HG03045 (cell line): ENCODE measurements at regions not wholly inside any gene's neighbourhood (a gene's known extent, or its start where the extent isn't known, plus 50 kb on each side); places are given as distances from the start of the nearest gene placed in this dataset.
A peak's percentile ranks its signal among the peaks of the same experiment; 100 is the strongest.

Source experiments
- ATAC-seq: cut with Tn5 transposase; IDR thresholded peaks from one replicate; pipeline ENCODE4 v1.9.1; 2021; ENCODE audit warnings: mild to moderate bottlenecking, moderate library complexity; ENCODE audit not compliant: unreplicated experiment

DNA sequence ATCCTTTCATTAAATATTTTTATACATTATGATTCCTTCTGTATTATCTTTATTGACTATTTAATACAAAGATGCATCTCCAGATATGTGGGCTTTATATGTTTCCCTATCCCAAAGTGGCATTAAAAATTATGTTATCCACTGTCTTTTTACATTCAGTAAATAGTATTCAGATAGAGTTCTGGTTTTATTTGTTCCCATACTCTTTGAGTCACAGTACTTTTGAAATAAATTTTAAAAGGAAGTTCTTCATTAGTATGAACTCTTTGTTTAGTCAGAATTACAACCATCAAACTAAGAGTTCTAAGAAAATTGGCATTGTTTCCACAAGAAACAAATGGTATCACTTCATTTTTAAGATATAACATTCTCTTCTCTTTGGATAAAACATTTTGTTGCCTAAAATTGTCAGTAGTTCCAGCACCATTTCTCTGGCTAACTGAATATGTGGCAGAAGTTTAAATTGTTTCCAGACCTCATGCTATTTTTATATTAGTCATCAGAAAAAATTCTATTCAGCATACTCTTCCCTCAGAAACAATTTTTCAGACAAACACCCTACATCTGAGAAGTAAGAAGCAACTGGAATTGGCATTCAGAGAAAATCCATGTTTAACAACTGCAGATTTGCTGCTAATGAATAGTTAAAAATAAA is 88.5 kb upstream of the COL5A2 start:
- ATAC-seq: no peak

DNA sequence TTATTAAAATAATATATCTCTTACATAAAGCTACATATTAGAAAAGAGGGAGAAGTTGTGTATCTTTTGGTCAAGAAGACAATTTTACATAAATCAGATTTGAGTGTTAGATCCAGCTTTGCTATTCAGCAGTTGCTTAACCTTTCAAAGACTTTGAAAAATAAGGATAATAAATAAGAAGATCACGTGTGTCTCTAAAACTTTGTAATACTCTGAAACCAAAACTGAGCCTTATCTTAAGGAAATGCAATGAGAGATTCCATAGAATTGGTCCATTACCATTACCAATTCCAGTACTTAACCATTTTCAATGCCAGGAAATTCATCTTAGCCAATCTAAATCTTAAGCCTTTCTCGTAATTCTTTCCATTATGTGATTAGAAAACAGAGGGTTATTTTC is 89.2 kb upstream of the COL5A2 start:
- no peak for ATAC-seq

DNA sequence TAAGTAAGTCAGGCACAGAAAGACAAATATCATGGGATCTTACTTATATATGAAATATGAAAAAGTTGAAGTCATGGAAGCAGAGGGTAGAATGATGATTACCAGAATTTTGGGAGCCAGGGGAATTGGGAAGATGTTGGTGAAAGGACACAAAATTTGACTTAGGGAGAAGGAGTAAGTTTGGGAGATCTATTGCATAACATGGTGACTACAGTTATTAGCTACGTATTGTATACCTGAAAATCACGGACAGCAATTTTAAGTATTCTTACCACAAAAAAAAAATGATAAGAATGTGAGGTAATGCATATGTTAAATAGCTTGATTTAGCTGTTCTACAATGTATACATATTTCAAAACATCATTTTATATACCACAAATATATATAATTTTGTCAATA is 94.2 kb upstream of the COL5A2 start:
- no peak for ATAC-seq

DNA sequence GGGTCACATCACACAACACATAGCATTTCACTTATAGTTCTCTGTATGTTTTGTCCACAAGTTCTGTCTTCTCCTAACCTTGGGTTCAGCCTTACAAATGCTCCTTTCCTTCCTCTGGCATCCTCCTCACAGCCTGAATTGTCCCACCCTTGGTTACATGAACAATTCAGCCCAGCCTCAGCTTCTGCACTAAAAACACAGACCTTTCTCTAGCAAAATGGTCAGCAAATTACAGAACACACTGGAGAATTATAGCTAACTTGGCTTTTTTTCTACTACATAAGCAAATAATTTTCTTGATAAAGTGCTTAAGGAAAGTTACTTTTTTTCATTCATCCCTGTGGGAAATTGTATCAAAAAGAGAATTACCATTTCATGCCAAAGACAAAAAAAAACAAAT is 94.8 kb upstream of the COL5A2 start:
- ATAC-seq: no peak

DNA sequence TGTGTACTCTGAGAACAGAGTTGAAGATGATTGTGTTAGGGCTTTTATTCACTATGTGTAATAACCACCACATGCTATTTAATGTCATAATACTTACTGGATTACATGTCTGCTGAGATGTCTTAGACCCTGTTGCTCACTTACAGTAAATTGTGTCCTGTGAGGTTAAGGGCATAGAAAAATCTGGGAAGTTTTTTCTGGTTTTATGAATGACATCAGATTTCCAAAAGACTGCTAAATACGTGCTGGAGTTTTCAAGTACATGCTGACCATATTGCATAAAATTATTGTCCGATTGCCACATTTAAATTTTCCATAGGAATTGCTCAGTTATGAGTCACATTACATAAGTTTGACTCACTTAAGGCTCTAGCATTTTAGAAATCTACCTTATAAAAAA is 96.7 kb upstream of the COL5A2 start:
- ATAC-seq: no peak

DNA sequence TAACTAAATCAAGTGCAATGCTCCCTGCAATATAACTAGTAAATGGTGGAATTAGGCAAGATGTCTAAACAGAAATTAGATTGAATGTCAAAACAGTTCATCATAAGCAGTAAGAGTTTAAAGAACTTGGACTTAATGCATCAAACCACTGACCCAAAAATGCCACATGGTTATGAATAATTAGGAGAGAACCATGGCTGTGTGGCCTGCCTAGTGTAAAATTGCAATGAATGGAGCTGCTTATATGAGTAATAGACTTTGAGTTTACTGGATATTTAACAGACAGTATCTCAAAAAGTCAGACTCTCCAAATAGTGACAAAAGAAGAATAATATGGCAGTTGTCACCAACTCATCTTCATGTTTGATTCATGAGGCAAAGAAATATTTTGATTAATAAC is 101.6 kb upstream of the COL5A2 start:
- ATAC-seq: no peak

DNA sequence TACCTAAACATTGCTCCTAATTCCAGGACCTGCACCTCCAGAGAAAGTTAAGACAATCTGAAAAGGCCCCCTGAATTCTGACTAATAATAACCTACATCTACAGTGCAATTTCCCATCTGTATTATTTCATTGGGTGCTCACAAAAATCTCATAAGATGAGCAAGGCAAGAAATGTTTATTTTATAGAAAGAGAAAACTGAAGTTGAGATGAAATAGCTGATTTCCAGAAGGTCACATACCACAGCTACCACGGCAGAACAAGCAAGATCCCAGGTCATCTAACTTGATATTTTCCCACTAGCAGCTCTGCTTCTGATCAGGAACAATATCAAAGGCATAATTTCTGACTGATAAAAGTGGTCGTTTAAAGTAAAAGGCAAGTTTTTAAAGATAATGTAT is 105.8 kb upstream of the COL5A2 start:
- ATAC-seq: no peak

DNA sequence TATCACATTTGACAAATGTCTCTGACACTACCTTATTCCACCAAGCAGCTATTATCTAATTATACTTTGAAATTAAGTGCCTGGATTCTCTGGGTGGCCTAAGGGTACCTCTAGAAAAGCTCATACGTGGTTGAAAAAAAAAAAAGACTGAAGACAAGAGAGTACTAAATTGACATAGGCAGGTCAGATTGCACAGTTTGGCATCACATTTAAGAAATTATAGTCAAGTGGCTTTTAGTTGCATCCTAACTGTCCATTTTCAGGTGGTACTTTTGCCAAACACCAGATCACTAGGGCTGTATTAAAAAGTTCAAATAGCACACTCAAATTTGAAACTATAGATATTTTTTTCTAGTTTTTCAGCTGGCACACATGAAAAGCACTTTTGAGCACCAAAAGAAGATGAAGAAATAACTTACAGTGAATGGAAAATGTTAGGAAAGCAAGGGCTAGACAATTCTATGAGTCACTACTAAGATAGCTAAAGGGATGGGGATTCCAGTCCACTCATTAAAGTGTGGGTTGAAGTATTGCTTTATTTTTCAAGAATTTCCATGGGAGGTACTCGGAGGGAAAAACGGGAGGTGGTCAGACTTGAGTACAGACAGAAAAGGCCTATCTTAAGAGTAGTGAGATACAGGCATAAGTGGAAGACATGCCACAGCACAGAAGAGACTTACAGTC is 106.5 kb upstream of the COL5A2 start:
- ATAC-seq: no peak

DNA sequence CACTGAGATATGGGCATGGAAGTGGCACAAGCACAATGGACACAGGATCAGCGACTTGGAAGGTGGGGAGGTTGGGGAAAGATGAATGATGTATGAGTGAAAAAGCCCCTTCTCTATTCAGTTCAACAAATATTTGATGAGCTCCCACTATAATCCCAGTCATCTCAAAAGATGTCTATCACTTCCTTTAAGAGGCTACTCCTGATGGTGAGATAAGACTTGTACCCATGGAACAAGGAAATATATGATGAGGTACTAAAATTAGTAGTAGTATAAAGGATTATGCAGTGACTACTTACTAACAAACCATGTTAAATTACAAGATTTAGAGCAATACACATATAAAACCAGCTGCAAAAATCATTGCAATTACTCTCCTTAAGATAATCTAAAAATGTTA is 107.8 kb upstream of the COL5A2 start:
- ATAC-seq: no peak

DNA sequence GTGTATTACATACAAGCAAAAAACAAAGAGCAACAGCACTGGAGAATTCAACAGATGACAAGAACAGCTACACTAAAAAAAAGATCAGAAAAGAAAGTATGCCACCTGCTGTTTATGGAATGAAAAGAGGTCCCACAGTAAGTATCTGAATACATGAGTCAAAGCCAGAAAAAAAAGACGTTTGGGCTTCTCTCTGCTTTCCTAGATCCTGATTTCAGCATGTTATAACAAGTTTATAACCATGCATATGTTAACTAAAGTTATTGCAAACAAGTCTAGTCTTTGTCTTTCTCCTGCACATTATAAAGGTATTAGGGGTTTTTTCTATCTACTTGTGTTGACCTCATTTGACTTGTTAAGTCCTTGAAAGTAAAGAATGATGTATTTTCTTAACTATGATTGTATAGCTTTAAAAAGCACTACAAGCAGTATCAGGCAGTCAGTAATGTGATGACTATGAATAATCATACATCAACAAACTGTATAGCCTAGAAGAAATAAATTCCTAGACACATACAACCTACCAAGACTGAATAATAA is 108.5 kb upstream of the COL5A2 start:
- peak; percentile 57 for ATAC-seq

DNA sequence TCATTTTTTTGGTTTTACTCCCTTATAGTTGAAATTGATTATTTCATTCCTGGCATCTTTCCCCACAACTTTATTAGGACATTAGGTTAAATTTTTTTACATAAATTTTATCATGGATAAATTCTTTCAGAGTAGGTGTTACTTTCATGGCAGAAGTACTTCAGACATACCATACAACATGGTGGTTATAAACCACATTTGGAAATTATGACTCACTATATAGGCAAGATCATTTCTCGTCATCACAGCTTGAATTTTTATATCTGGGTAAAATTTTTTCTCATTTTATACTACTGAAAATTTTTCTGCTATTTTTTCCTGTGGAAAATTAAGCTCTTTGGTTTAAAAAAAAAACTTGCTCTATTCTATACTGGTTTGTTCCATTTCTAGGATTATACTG is 111.9 kb upstream of the COL5A2 start:
- ATAC-seq: no peak

DNA sequence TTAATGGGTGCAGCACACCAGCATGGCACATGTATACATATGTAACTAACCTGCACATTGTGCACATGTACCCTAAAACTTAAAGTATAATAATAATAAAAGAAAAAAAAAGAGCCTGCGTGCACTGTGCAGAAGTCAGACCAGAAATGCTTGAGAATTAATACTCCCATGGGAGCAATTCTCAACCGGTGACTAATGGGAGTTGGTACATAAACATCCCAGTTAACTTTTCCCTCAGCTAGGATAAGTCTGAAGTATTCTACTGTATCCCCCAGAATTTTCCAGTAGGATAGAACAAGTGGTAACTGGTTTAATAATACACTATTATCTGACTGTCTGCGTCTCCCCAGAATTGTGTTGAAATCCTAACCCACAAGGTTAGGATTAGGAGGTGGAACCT is 113.6 kb upstream of the COL5A2 start:
- no peak for ATAC-seq

DNA sequence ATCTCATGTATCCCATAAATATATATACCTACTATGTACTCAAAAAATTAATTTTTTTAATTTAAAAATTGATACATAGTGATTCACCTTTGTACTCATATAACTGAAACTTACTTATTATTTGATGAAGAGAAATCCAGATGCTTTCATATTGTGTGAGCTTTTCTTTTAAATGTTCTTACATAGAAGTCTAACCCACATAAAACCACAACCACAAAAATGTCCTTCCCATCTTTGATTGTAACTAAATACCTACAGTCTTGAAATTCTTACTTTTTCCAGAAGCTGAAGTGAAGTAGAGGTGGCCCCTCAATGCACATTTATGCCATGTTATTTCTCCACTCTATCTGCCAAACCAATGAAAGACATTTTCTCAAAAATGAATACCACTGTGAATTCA is 117.9 kb upstream of the COL5A2 start:
- no peak for ATAC-seq

DNA sequence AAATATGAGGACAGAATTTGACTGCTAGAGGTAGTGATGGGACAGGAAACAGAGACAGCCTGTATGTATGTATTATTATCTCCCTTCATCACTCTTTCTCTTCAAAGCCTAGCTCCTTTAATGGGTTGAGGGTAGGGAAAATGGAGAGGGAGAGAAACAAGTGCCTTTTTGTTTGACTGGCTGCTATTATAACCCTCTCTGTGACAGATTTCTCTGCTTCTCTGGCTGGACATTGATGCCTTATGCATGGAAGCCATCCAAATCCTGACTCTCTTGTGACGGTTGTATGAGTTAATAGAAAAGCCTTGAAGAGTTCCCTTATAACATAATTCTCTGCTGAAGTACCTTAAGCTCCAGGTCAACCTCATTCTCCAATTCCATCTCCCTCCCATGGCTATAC is 118.5 kb upstream of the COL5A2 start:
- no peak for ATAC-seq

DNA sequence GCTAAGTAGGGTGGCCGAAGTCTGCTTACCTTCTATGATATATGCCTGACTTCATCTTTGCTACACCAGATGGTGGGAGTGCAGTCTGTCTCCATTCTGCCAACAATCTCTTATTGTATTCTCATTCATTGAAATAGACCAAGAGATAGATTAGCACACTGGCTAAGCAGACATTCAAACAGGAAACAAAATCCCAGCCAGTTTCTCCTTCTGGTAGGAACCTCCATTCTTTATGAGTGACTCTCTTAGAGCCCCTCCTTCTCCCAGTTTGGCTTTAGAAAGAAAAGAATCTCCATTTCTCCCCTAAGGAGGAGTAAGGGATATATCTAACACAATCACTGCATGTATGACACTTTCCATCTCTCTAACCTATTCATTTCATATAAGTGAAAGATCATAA is 118.9 kb upstream of the COL5A2 start:
- ATAC-seq: no peak

DNA sequence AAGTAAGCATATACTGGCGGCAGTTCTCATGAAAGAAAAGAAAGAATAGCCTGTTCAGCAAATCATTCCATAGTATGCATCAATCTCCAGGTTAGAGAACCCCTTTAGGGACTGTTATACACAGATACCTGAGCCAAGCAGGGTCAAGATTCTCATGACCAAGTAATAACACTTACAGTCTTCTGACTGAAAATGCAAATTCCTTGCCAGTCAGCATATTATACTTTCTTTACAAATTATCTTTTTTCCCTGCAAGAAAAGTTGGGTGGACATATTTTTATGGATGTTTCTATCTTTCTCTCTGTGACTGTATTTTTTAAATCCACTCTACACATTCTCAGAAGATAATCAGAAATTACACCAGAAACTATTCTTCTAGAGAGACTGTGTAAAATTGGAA is 120.4 kb upstream of the COL5A2 start:
- ATAC-seq: no peak

DNA sequence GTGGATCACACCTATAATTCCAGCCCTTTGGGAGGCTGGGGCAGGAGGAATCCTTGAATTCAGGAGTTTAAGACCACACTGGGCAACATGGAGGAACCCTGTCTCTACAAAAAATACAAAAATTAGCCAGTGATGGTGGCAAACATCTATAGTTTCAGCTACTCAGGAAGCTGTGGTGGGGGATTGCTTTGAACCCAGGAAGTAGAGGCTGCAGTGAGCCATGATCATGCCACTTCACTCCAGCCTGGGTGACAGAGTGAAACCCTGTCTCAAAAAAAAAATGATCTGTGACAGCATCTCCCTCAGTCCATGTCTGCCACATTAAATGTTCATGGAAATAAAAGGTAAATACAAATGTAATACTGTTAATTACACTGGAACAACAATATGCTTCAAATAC is 121.4 kb upstream of the COL5A2 start:
- ATAC-seq: no peak

DNA sequence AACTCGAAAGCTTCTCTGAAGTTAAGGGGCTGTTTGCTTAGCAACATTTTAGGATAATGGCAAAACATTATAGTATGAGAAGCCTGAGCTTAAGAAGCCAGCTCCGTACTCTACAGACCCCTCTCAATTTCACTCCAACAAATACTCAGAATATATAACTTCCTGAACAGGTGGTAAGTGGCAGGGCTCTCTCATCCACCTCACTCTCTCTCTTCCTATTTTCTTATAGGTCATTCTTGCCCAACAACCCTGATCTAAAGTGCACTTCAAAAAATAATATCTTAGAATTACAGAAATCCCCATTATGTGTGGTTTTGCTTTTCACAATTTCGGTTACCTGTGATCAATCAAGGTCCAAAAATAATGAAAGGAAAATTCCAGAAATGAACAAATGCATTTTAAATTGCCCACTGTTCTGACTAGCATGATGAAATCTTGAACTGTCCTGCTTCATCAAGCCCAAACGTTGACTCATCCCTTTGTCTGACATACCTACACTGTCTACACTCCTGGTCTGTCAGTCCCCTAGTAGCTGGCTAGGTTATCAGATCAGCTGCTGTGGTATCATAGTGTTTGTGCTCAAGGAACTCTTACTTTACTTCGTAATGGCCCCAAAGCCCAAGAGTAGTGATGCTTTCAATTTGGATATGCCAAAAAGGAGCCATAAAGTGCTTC is 122.8 kb upstream of the COL5A2 start:
- no peak for ATAC-seq

DNA sequence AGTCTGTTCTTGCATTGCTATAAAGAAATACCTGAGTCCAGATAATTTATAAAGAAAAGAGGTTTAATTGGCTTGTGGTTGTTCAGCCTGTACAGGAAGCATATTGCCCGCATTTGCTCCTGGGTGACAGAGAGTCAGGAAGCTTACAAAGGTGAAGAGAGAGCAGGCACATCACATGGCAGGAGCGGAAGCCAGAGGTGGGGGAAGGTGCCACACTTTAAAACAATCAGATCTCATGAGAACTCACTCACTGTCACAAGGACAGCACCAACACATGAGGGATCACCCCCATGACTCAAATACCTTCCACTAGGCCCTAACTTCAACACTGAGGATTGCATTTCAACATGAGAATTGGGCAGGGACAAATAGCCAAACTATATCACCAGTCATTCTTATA is 124.8 kb upstream of the COL5A2 start:
- ATAC-seq: no peak

DNA sequence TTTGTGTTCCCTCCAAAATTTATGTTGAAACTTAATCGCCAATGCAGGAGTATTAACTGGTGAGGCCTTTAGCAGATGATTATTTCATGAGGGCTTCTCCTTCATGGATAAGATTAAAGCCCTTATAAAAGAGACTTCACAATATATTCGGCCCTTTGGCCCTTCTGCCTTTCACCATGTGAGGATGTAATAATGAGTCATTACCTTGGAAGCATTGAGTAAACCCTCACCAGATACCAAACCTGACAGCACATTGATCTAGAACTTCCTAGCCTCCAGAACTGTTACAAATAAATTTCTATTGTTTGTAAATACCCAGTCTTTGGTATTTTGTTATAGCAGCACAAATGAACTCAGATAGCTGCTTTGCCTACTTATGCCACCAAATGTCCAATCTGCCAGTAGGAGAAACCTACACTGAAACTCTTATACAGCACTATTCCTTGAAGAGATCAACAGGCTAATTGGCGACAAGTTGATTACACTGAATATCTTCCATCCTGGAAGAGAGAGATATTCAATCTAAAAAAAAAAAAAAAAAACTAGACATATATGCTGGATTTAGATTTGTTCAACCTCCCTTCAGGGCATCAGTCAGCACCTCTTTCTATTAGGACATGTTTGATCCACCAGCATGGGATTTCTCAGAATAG is 125.9 kb upstream of the COL5A2 start:
- ATAC-seq: no peak

DNA sequence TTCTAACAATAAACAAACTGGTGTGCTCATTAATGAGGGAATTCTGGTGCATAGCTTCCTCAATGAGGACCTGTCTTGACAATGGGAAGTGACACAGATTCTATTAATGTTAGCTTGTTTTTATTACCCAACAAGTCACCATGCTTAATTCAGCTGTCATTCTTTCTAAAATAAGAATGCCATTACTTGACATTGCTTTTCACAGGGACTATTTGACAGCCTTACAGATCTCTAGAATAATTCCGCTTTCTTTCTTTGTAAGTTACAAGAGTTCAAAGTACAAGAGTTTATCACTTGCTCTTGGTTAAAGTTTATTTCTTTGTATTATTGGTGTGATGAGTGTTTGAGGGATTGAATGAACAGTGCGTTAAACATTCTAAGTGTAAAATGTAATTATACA is 127.0 kb upstream of the COL5A2 start:
- ATAC-seq: no peak
